Heart left ventricle (tissue), 16 donors: ENCODE measurements at regions not wholly inside any gene's neighbourhood (a gene's known extent, or its start where the extent isn't known, plus 50 kb on each side); places are given as distances from the start of the nearest gene placed in this dataset.

Source experiments
- ATAC-seq, 4 donors: fragments of 200-7000 bp; cut with Tn5 transposase; one replicate each; pipeline ENCODE4 v1.9.1; 2020 to 2022; ENCODE audit warnings: moderate library complexity in 4 of 4, mild to moderate bottlenecking in 3 of 4, moderate number of reproducible peaks in 1 of 4
- DNase-seq, 5 donors: peaks; one replicate each; pipeline ENCODE4 v3.0.0-alpha.2; 2020
- H3K27ac ChIP-seq, 12 donors: fragments of 200-600 bp; sonication (generic) in 4 of 12; one replicate each; pipeline versions ENCODE4 v1.5.0 to v1.8.0; 2016 to 2022; ENCODE audit warnings: mild to moderate bottlenecking in 2 of 12
- H3K27me3 ChIP-seq, 9 donors: fragments of 200-600 bp; sonication (generic) in 2 of 9; one replicate each; pipeline versions ENCODE4 v1.5.1 to v1.8.0; 2016 to 2022; ENCODE audit warnings: mild to moderate bottlenecking in 3 of 9
- H3K36me3 ChIP-seq, 9 donors: fragments of 200-600 bp; sonication (generic) in 2 of 9; one replicate each; pipeline versions ENCODE4 v1.5.0 to v1.8.0; 2018 to 2022; ENCODE audit warnings: mild to moderate bottlenecking in 2 of 9
- H3K4me1 ChIP-seq, 12 donors: fragments of 200-600 bp; sonication (generic) in 4 of 12; one replicate each; pipeline versions ENCODE4 v1.5.0 to v1.8.0; 2016 to 2022; ENCODE audit warnings: mild to moderate bottlenecking in 3 of 12
- H3K4me3 ChIP-seq, 12 donors: fragments of 200-600 bp; sonication (generic) in 4 of 12; one replicate each; pipeline versions ENCODE4 v1.5.0 to v1.8.0; 2017 to 2022; ENCODE audit warnings: mild to moderate bottlenecking in 9 of 12, moderate library complexity in 4 of 12
- H3K9me3 ChIP-seq, 12 donors: fragments of 200-600 bp; sonication (generic) in 4 of 12; one replicate each; pipeline versions ENCODE4 v1.5.0 to v1.8.0; 2016 to 2022; ENCODE audit warnings: mild to moderate bottlenecking in 1 of 12
- POLR2A ChIP-seq, 2 donors: fragments of 450-650 bp; IDR thresholded peaks; one replicate each; pipeline ENCODE4 v1.6.1; 2017; ENCODE audit warnings: antibody characterized with exemption in 2 of 2, mild to moderate bottlenecking in 2 of 2, moderate library complexity in 2 of 2
- WGBS, 4 donors: extraction: QIAGEN DNeasy Blood & Tissue Kit in 2 of 4; methylation state at CpG; one replicate each; pipeline versions ENCODE4 v1.1.5 to v1.1.7; 2013 to 2018; 5-methylcytosine and 5-hydroxymethylcytosine counted together
- intact Hi-C, 10 donors: fragments of 100-400 bp; cut with DNase I; formaldehyde crosslinking; loops; one replicate each; pipeline versions ENCODE4 v1.11.1 to v1.14.2; 2022
- TF ChIP-seq, protein P1 (sequence below), 12 donors: fragments of 200-600 bp; sonication (generic) in 4 of 12; IDR thresholded peaks; one replicate each; pipeline versions ENCODE4 v1.5.0 to v1.8.0; 2018 to 2022; ENCODE audit warnings: antibody characterized with exemption in 12 of 12, mild to moderate bottlenecking in 5 of 12
- donor health status: ischemic (EF 13 %, LVEDD 7.1; RV severe dilation, severe dysfunction).
- donor health status: healthy with polysubstance abuse.
- donor health status: DM: no; HTN: yes; CAD: no.
- donor health status: DM: no; HTN: no; CAD: no.
- donor health status: ischemic (EF 25% LVEDD 6.9; RV normal size, moderate dysfunction).
- donor health status: ischemic (EF 25% LVEDD 5.7; RV mildly dilated, moderate dysfunction).
- donor health status: healthy.
- donor health status: DM: yes; HTN: yes; CAD: no.
- donor health status: ischemic (EF 35%, LVEDD 5.7; RV mildly dilated, moderate dysfunction).
- donor health status: nonischemic (EF 11% LVEDD 7.7; RV severe dilation, severe dysfunction).
- donor health status: DM: yes; HTN: yes; CAD: no.
- donor health status: PGD.
- donor health status: ischemic (EF 29% LVEDD 5.4; RV normal size, mild dysfunction).
- donor health status: nonischemic (EF 23%, LVEDD 6.1; RV moderate dilation, normal function).

- 25 to 36% (median 31%) methylated on average over 2 of the region's 2 CpGs for WGBS, 4 donors
- peak overlapping the region in 4 of 12 donors; percentile 8 to 36 (median 23) for H3K27ac ChIP-seq
- no peak overlapping the region for H3K4me3 ChIP-seq
- H3K9me3 ChIP-seq, result no peaks in the 10 kb centered on the region
- H3K4me1 ChIP-seq, result peaks cover 0 to 9% (median 0%) of the 10 kb centered on the region in 12 donors
- DNase-seq (peak in 3 of 5 donors; percentile 15 to 36 (median 21)), ATAC-seq (peak; percentile 94 to 100 (median 98))
- TF ChIP-seq POLR2A (IDR thresholded peaks at IDR 0.05), result no peak
- TF ChIP-seq, protein P1, sequence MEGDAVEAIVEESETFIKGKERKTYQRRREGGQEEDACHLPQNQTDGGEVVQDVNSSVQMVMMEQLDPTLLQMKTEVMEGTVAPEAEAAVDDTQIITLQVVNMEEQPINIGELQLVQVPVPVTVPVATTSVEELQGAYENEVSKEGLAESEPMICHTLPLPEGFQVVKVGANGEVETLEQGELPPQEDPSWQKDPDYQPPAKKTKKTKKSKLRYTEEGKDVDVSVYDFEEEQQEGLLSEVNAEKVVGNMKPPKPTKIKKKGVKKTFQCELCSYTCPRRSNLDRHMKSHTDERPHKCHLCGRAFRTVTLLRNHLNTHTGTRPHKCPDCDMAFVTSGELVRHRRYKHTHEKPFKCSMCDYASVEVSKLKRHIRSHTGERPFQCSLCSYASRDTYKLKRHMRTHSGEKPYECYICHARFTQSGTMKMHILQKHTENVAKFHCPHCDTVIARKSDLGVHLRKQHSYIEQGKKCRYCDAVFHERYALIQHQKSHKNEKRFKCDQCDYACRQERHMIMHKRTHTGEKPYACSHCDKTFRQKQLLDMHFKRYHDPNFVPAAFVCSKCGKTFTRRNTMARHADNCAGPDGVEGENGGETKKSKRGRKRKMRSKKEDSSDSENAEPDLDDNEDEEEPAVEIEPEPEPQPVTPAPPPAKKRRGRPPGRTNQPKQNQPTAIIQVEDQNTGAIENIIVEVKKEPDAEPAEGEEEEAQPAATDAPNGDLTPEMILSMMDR (IDR thresholded peaks at IDR 0.05), result no peak
- intact Hi-C loops, result no loop called here
- no peaks in the 10 kb centered on the region for H3K27me3 ChIP-seq
- no peaks in the 10 kb centered on the region for H3K36me3 ChIP-seq
Observed at GRCh38 chr1:95340061-95340460, 106.1 kb downstream of the RWDD3 start.

DNA sequence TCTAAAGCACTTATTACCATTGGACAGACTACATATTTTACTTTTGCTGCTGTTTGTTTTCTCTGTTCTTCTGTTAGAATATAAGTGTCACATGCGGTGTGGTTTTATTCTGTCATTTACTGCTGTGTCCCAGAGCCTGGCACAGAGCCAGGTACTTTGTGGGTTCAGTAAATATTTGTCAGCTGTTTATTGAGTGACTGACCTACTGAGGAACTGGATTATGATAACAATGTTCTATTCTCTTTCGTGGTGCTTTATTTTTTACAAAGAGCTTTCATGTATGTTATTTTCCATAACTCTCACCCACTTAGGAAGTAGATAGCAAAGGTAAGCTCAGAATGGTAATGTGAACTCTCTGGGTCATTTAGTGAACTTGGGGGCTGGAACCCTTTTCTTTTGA is 118.8 kb downstream of the RWDD3 start:
- no peak for TF ChIP-seq POLR2A (IDR thresholded peaks at IDR 0.05)
- TF ChIP-seq, protein P1 (IDR thresholded peaks at IDR 0.05), result no peak
- H3K4me1 ChIP-seq, result peaks cover 0 to 7% (median 0%) of the 10 kb centered on the region in 12 donors
- no peak overlapping the region for H3K27ac ChIP-seq
- ATAC-seq (peak in 1 of 4 donors; percentile 68), DNase-seq (peak in 2 of 5 donors; percentile 8 to 29)
- no peaks in the 10 kb centered on the region for H3K36me3 ChIP-seq
- H3K27me3 ChIP-seq, result no peaks in the 10 kb centered on the region
- H3K4me3 ChIP-seq, result no peak overlapping the region
- intact Hi-C loops, result no loop called here
- H3K9me3 ChIP-seq, result no peaks in the 10 kb centered on the region
- WGBS, 4 donors, result 25 to 38% (median 30%) methylated on average over 2 of the region's 2 CpGs

GRCh38 chr1:95353194-95353593 is 119.2 kb downstream of the RWDD3 start:
- WGBS, 4 donors, result 28 to 41% (median 32%) methylated on average over 3 of the region's 3 CpGs
- no peak overlapping the region for H3K27ac ChIP-seq
- H3K9me3 ChIP-seq, result no peaks in the 10 kb centered on the region
- no peaks in the 10 kb centered on the region for H3K36me3 ChIP-seq
- DNase-seq, result no peak
- H3K4me3 ChIP-seq, result no peak overlapping the region
- intact Hi-C loops, result no loop called here
- ATAC-seq, result peak in 1 of 4 donors; percentile 61
- no peak for TF ChIP-seq POLR2A (IDR thresholded peaks at IDR 0.05)
- TF ChIP-seq, protein P1 (IDR thresholded peaks at IDR 0.05), result no peak
- no peaks in the 10 kb centered on the region for H3K27me3 ChIP-seq
- peaks cover 0 to 7% (median 0%) of the 10 kb centered on the region in 12 donors for H3K4me1 ChIP-seq

GRCh38 chr1:95364546-95364945 is 130.5 kb downstream of the RWDD3 start:
- TF ChIP-seq POLR2A (IDR thresholded peaks at IDR 0.05), result no peak
- TF ChIP-seq, protein P1 (IDR thresholded peaks at IDR 0.05), result no peak
- intact Hi-C loops, result no loop called here
- Histone ChIP-seq H3K36me3 (no peaks in the 10 kb centered on the region), H3K27me3 (peaks cover 0 to 3% (median 0%) of the 10 kb centered on the region in 9 donors), H3K9me3 (no peaks in the 10 kb centered on the region), H3K27ac (no peak overlapping the region), H3K4me3 (no peak overlapping the region), H3K4me1 (no peaks in the 10 kb centered on the region)
- DNase-seq (no peak), ATAC-seq (no peak)
- 81 to 92% (median 85%) methylated on average over 1 of the region's 1 CpG for WGBS, 4 donors
